Brain microvascular endothelial cell (primary cell): ENCODE measurements at regions not wholly inside any gene's neighbourhood (a gene's known extent, or its start where the extent isn't known, plus 50 kb on each side); places are given as distances from the start of the nearest gene placed in this dataset.

Experiments used
- DNase-seq: peaks from one replicate; pipeline ENCODE4 v3.0.0-alpha.2; 2020
- H3K27ac ChIP-seq: fragments of 250-450 bp; sonication (Bioruptor Pico); 2 replicates; pipeline ENCODE4 v1.5.1; 2020; ENCODE audit warnings: mild to moderate bottlenecking, moderate library complexity
- H3K27me3 ChIP-seq: fragments of 250-450 bp; sonication (Bioruptor Pico); replicated peaks from 2 replicates; pipeline ENCODE4 v1.5.1; 2020; ENCODE audit warnings: mild to moderate bottlenecking
- H3K36me3 ChIP-seq: fragments of 250-450 bp; sonication (Bioruptor Pico); replicated peaks from 2 replicates; pipeline ENCODE4 v1.5.1; 2020; ENCODE audit warnings: mild to moderate bottlenecking
- H3K4me3 ChIP-seq: 2 replicates; pipeline ENCODE4 v1.5.1; 2011; ENCODE audit warnings: low read depth, mild to moderate bottlenecking, control low read depth, low read length, moderate library complexity
- CTCF ChIP-seq: IDR thresholded peaks from 2 replicates; pipeline ENCODE4 v1.5.1; 2011; ENCODE audit warnings: low read depth, mild to moderate bottlenecking, moderate library complexity, low read length, control low read depth, inconsistent platforms; ENCODE audit errors: missing control alignments
- in situ Hi-C: cut with HindIII; loops from 2 replicates; pipeline ENCODE4 v1.10.0; 2017; ENCODE audit warnings: low sequenced_read_pairs, low pct_ligation_motif_present

- in situ Hi-C loops = no loop called here
- Histone ChIP-seq H3K36me3 (no peaks in the 10 kb centered on the region), H3K27me3 (no peaks in the 10 kb centered on the region), H3K27ac (no peak overlapping the region), H3K4me3 (no peak overlapping the region)
- TF ChIP-seq CTCF = no peak
- no peak for DNase-seq
These were observed 800.4 kb upstream of the AGA start for GRCh38 chr4:178242655-178243054.

- no peak overlapping the region for H3K27ac ChIP-seq
- H3K27me3 ChIP-seq = no peaks in the 10 kb centered on the region
- DNase-seq = no peak
- no peaks in the 10 kb centered on the region for H3K36me3 ChIP-seq
- H3K4me3 ChIP-seq = no peak overlapping the region
- TF ChIP-seq CTCF = no peak
- in situ Hi-C loops = no loop called here
These were observed 802.5 kb upstream of the AGA start for GRCh38 chr4:178244785-178245184.

DNA sequence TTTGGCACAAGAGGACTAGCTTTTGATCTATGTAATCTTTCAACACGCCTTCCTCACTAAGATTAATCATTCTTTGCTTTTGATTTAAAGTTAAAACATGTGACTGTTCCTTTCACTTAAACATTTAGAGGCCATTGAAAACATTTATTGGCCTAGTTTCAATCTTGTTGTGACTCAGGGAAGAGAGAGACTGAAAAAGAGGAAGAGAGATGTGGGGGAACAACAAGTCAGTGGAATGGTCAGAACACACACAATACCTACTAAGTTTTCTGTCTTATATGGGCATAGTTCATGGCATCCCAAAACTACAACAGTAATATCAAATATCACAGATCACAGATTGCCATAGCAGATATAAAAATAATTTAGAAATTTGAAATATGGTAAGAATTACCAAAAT is 812.9 kb upstream of the AGA start:
- no peak for TF ChIP-seq CTCF

DNA sequence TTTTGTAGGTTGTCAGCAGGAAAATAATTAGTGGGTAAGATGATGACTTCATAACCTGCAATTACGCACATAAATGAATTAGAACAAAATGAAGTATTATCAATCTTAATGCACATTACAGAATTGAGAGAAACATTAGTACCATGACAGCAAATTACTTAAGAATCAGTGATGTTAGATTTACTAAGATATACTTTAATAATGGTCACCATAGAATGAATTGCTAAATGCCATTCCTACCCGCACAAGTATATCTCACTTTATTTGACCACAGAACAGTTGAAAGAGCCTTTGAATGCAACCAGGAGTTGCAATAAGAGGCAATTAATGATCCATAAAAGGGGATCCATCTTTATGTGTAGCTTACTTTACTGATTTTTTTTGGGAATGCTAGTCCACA is 816.4 kb upstream of the AGA start:
- no peak overlapping the region for H3K4me3 ChIP-seq
- TF ChIP-seq CTCF = no peak
- H3K27me3 ChIP-seq = no peaks in the 10 kb centered on the region
- H3K27ac ChIP-seq = no peak overlapping the region
- no peak for DNase-seq
- in situ Hi-C loops = no loop called here
- H3K36me3 ChIP-seq = no peaks in the 10 kb centered on the region

More for the DNA sequence above, 812.9 kb upstream of the AGA start:
- DNase-seq = no peak
- Histone ChIP-seq H3K4me3 (no peak overlapping the region), H3K27ac (no peak overlapping the region), H3K36me3 (no peaks in the 10 kb centered on the region), H3K27me3 (no peaks in the 10 kb centered on the region)
- in situ Hi-C loops = no loop called here

GRCh38 chr4:178259566-178259965 is 817.3 kb upstream of the AGA start:
- Histone ChIP-seq H3K4me3 (no peak overlapping the region), H3K27me3 (no peaks in the 10 kb centered on the region), H3K27ac (no peak overlapping the region), H3K36me3 (no peaks in the 10 kb centered on the region)
- in situ Hi-C loops = no loop called here
- DNase-seq = no peak
- TF ChIP-seq CTCF = no peak

GRCh38 chr4:178264001-178264400 is 821.8 kb upstream of the AGA start:
- no peak for DNase-seq
- no peak for TF ChIP-seq CTCF
- in situ Hi-C loops = no loop called here
- H3K36me3 ChIP-seq = no peaks in the 10 kb centered on the region
- no peaks in the 10 kb centered on the region for H3K27me3 ChIP-seq
- H3K4me3 ChIP-seq = no peak overlapping the region
- H3K27ac ChIP-seq = no peak overlapping the region
